Psoas muscle (tissue), 7 donors: ENCODE measurements at regions not wholly inside any gene's neighbourhood (a gene's known extent, or its start where the extent isn't known, plus 50 kb on each side); places are given as distances from the start of the nearest gene placed in this dataset.

Experiments used
- ATAC-seq, 4 donors: fragments of 200-7000 bp; cut with Tn5 transposase; one replicate each; pipeline ENCODE4 v1.9.1; 2020; ENCODE audit warnings: moderate library complexity in 3 of 4, mild to moderate bottlenecking in 2 of 4
- DNase-seq, 2 donors: peaks; one replicate each; pipeline ENCODE4 v3.0.0-alpha.2; 2020
- H3K27ac ChIP-seq: fragments of 200-600 bp; one replicate; pipeline ENCODE4 v1.8.0; 2022
- H3K27me3 ChIP-seq, 3 donors: fragments of 200-600 bp in 1 of 3; one replicate each; pipeline versions ENCODE4 v1.6.1 to v1.8.0; 2013 to 2022; ENCODE audit warnings: low read length in 2 of 3, mild to moderate bottlenecking in 2 of 3, moderate library complexity in 1 of 3; ENCODE audit not compliant: insufficient read depth in 3 of 3
- H3K36me3 ChIP-seq, 2 donors: fragments of 200-600 bp in 1 of 2; one replicate each; pipeline versions ENCODE4 v1.6.1 to v1.8.0; 2013 to 2022; ENCODE audit warnings: low read depth in 1 of 2, mild to moderate bottlenecking in 1 of 2, moderate library complexity in 1 of 2; ENCODE audit not compliant: insufficient read depth in 1 of 2
- H3K4me1 ChIP-seq: fragments of 200-600 bp; one replicate; pipeline ENCODE4 v1.8.0; 2022
- H3K4me3 ChIP-seq: fragments of 200-600 bp; one replicate; pipeline ENCODE4 v1.8.0; 2022; ENCODE audit warnings: mild to moderate bottlenecking
- H3K9me3 ChIP-seq: fragments of 200-600 bp; one replicate; pipeline ENCODE4 v1.8.0; 2022
- WGBS, 3 donors: extraction: QIAGEN DNeasy Blood & Tissue Kit; methylation state at CpG; one replicate each; pipeline versions ENCODE4 v1.1.6 to v1.1.7; 2013; 5-methylcytosine and 5-hydroxymethylcytosine counted together
- intact Hi-C, 2 donors: fragments of 100-400 bp; cut with DNase I; formaldehyde crosslinking; loops; one replicate each; pipeline versions ENCODE4 v1.11.0 to v1.14.2; 2022
- TF ChIP-seq, protein P1 (sequence below): fragments of 200-600 bp; IDR thresholded peaks from one replicate; pipeline ENCODE4 v1.8.0; 2022; ENCODE audit warnings: antibody characterized with exemption
- donor health status: healthy with polysubstance abuse.
- donor health status: DM: no; HTN: no; CAD: no; lungs with moderate emphysema.
- donor health status: Bipolar disorder and iron deficiency.
- donor health status: healthy.
- donor health status: DM: yes; HTN: yes; CAD: no.
- donor health status: DM: no; HTN: no; CAD: no.
- donor health status: DM: yes; HTN: yes; CAD: no.

DNA sequence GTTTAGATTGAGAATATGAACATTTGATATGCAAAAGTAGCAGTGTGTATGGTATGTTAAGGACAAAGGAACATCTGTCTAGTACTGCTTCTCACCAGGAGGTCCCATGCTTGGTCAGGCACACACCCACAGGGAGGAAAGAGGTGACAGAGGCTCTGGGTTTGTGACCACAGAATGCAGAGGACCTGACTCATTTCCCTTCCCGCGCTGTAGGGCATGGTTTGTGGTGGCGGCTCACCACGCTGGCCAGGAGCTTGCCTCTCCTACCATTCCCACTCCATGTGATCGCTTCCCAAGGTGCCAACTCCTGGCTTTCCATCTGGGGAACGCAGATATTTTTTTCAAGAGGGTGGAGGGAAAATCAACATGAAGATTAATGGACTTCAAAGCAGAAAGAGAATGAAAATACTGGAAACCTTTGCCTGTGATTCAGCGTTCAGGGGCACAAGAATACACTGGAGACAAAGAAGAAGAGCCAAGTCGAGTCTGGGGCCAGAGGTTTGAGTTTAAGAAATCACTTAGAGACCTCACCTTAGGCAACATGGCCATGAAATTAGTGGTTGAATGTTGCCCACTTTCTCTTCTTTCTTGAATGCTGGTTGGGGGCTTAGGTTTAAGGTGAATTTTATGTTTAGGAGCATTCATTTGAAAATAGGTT, 477.8 kb downstream of the CCDC171 start:
- Histone ChIP-seq H3K4me1 (no peaks in the 10 kb centered on the region), H3K27ac (no peak overlapping the region), H3K36me3 (no peaks in the 10 kb centered on the region), H3K4me3 (no peak overlapping the region), H3K9me3 (no peaks in the 10 kb centered on the region), H3K27me3 (peaks cover 0 to 1% (median 0%) of the 10 kb centered on the region in 3 donors)
- ATAC-seq (no peak), DNase-seq (no peak)
- intact Hi-C loops: no loop called here
- WGBS, 3 donors: 88 to 93% (median 90%) methylated on average over 8 of the region's 8 CpGs
- TF ChIP-seq, protein P1, sequence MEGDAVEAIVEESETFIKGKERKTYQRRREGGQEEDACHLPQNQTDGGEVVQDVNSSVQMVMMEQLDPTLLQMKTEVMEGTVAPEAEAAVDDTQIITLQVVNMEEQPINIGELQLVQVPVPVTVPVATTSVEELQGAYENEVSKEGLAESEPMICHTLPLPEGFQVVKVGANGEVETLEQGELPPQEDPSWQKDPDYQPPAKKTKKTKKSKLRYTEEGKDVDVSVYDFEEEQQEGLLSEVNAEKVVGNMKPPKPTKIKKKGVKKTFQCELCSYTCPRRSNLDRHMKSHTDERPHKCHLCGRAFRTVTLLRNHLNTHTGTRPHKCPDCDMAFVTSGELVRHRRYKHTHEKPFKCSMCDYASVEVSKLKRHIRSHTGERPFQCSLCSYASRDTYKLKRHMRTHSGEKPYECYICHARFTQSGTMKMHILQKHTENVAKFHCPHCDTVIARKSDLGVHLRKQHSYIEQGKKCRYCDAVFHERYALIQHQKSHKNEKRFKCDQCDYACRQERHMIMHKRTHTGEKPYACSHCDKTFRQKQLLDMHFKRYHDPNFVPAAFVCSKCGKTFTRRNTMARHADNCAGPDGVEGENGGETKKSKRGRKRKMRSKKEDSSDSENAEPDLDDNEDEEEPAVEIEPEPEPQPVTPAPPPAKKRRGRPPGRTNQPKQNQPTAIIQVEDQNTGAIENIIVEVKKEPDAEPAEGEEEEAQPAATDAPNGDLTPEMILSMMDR: no peak

DNA sequence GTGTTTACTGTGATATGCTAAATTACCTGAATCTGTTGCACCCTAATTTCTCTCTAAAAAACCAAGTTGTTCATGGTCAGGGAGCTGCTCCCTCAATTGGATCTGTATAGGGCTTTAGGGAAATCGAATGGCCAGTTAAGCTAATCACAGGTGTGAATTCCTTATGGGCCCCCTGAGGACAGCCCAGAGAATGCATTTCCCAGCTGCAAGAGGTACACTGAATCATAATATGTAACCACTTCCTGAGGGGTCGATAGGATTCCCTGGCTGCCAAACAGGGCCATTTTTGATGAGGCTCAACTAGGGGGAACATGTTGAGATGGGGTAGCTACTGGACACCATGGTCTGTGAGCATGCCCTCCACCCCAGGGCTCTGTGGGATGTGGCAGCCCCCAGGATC, 478.6 kb downstream of the CCDC171 start:
- DNase-seq (no peak), ATAC-seq (no peak)
- no peaks in the 10 kb centered on the region for H3K4me1 ChIP-seq
- no peak overlapping the region for H3K4me3 ChIP-seq
- TF ChIP-seq, protein P1: no peak
- 21 to 39% (median 32%) methylated on average over 2 of the region's 2 CpGs for whole genome bisulfite sequencing, 3 donors
- H3K27ac ChIP-seq: no peak overlapping the region
- intact Hi-C loops: no loop called here
- peaks cover 0 to 1% (median 0%) of the 10 kb centered on the region in 3 donors for H3K27me3 ChIP-seq
- no peaks in the 10 kb centered on the region for H3K9me3 ChIP-seq
- H3K36me3 ChIP-seq: no peaks in the 10 kb centered on the region

DNA sequence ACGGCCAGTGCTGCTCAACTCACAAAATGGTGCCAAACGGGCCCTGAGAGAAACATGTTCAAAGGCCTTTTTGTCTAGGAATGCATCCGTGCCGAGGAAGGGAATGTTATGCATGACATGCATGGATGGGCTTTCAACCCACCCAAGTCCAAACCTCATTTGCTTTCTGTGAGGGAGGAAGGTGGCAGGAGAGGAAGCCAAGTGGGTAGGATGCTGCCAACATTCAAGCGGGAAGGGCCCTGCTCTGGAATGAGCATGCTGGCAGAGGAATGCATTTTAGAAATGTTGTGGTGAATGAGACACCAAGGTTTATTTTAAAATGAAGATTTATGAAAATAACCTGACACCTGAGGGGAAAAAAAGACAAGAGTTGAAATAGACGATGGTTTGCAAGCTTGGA, 479.1 kb downstream of the CCDC171 start:
- no peaks in the 10 kb centered on the region for H3K36me3 ChIP-seq
- ATAC-seq (no peak), DNase-seq (no peak)
- TF ChIP-seq, protein P1: no peak
- H3K4me3 ChIP-seq: no peak overlapping the region
- no peak overlapping the region for H3K27ac ChIP-seq
- WGBS, 3 donors: 31 to 51% (median 34%) methylated on average over 6 of the region's 6 CpGs
- no peaks in the 10 kb centered on the region for H3K9me3 ChIP-seq
- H3K4me1 ChIP-seq: no peaks in the 10 kb centered on the region
- peaks cover 0 to 1% (median 0%) of the 10 kb centered on the region in 3 donors for H3K27me3 ChIP-seq
- intact Hi-C loops: no loop called here

DNA sequence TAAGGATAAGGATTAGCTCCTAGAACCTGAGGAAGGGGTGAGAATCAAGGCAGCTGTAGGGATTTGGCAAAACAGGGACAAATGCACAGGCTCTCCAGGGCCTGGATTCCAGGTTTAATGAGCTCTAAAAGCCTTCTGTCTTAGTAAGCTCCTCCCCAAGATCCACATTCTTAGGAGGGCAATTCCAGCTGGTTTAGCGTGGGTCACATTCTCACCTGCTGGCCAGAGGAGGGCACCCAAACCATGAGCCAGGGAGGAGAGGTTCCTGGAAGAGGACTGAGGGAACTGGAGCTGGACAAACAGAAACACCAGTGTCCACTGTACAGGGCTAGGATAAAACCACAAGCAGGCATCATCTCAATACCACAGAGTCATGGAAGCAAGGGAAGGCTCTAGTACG, 480.0 kb downstream of the CCDC171 start:
- no peak for ATAC-seq

More for the DNA sequence above, 480.0 kb downstream of the CCDC171 start:
- DNase-seq: no peak
- H3K27ac ChIP-seq: no peak overlapping the region
- H3K36me3 ChIP-seq: no peaks in the 10 kb centered on the region
- no peak overlapping the region for H3K4me3 ChIP-seq
- peaks cover 0 to 1% (median 0%) of the 10 kb centered on the region in 3 donors for H3K27me3 ChIP-seq
- WGBS, 3 donors: 67 to 82% (median 71%) methylated on average over 2 of the region's 2 CpGs
- H3K9me3 ChIP-seq: no peaks in the 10 kb centered on the region
- intact Hi-C loops: no loop called here
- no peaks in the 10 kb centered on the region for H3K4me1 ChIP-seq
- TF ChIP-seq, protein P1: no peak
